ENCODE measurements at regions not wholly inside any gene's neighbourhood (a gene's known extent, or its start where the extent isn't known, plus 50 kb on each side); places are given as distances from the start of the nearest gene placed in this dataset.

GRCh38 chr1:208944981-208945451 lies 638.5 kb upstream of the CAMK1G start:
- Histone ChIP-seq H3K4me3 (ENCODE audit: low read depth in 1 of 2, low read length in 2 of 2) (no peak overlapping the region), H3K9ac (ENCODE audit: low read depth, low read length) (no peak overlapping the region), H3K36me3 (ENCODE audit: insufficient read depth, low read length) (no peaks in the 10 kb centered on the region), H3K4me1 (ENCODE audit: insufficient read depth, low read length) (no peaks in the 10 kb centered on the region), H3K79me2 (ENCODE audit: insufficient read depth, low read length) (no peaks in the 10 kb centered on the region), H3K4me2 (ENCODE audit: insufficient read depth, low read length) (no peak overlapping the region), H4K20me1 (ENCODE audit: insufficient read depth, low read length) (no peaks in the 10 kb centered on the region), H3K9me3 (ENCODE audit: insufficient read depth, low read length, severe bottlenecking) (no peaks in the 10 kb centered on the region), H3K27me3 (ENCODE audit: insufficient read depth, low read length, poor library complexity) (no peaks in the 10 kb centered on the region), H3K27ac (ENCODE audit: low read length) (no peak overlapping the region), H2AFZ (ENCODE audit: low read depth, low read length) (no peak overlapping the region)
- ATAC-seq (ENCODE audit: insufficient read depth, low read depth): no peak
- no peak for DNase-seq
- TF ChIP-seq EZH2 (IDR thresholded peaks at IDR 0.05; ENCODE audit: borderline replicate concordance, low read depth, low read length, severe bottlenecking) (no peak), CTCF (IDR thresholded peaks at IDR 0.05; ENCODE audit: borderline replicate concordance, extremely low read depth, low read length, poor library complexity, severe bottlenecking) (no peak)

- Histone ChIP-seq H4K20me1 (ENCODE audit: insufficient read depth, low read length) (no peaks in the 10 kb centered on the region), H3K9ac (ENCODE audit: low read depth, low read length) (no peak overlapping the region), H3K4me2 (ENCODE audit: insufficient read depth, low read length) (no peak overlapping the region), H3K79me2 (ENCODE audit: insufficient read depth, low read length) (no peaks in the 10 kb centered on the region), H3K9me3 (ENCODE audit: insufficient read depth, low read length, severe bottlenecking) (no peaks in the 10 kb centered on the region), H3K36me3 (ENCODE audit: insufficient read depth, low read length) (no peaks in the 10 kb centered on the region), H3K27ac (ENCODE audit: low read length) (no peak overlapping the region), H3K4me3 (ENCODE audit: low read depth in 1 of 2, low read length in 2 of 2) (no peak overlapping the region), H2AFZ (ENCODE audit: low read depth, low read length) (no peak overlapping the region), H3K27me3 (ENCODE audit: insufficient read depth, low read length, poor library complexity) (no peaks in the 10 kb centered on the region), H3K4me1 (ENCODE audit: insufficient read depth, low read length) (no peaks in the 10 kb centered on the region)
- no peak for TF ChIP-seq CTCF (IDR thresholded peaks at IDR 0.05; ENCODE audit: borderline replicate concordance, extremely low read depth, low read length, poor library complexity, severe bottlenecking)
- TF ChIP-seq EZH2 (IDR thresholded peaks at IDR 0.05; ENCODE audit: borderline replicate concordance, low read depth, low read length, severe bottlenecking): no peak
- DNase-seq (no peak), ATAC-seq (ENCODE audit: insufficient read depth, low read depth) (no peak)
Observed at GRCh38 chr1:208950206-208950605, 633.3 kb upstream of the CAMK1G start.

- Histone ChIP-seq H3K79me2 (ENCODE audit: insufficient read depth, low read length) (no peaks in the 10 kb centered on the region), H3K9ac (ENCODE audit: low read depth, low read length) (no peak overlapping the region), H3K4me1 (ENCODE audit: insufficient read depth, low read length) (no peaks in the 10 kb centered on the region), H3K27ac (ENCODE audit: low read length) (no peak overlapping the region), H3K27me3 (ENCODE audit: insufficient read depth, low read length, poor library complexity) (no peaks in the 10 kb centered on the region), H2AFZ (ENCODE audit: low read depth, low read length) (no peak overlapping the region), H3K9me3 (ENCODE audit: insufficient read depth, low read length, severe bottlenecking) (no peaks in the 10 kb centered on the region), H3K4me3 (ENCODE audit: low read depth in 1 of 2, low read length in 2 of 2) (no peak overlapping the region), H3K4me2 (ENCODE audit: insufficient read depth, low read length) (no peak overlapping the region), H4K20me1 (ENCODE audit: insufficient read depth, low read length) (no peaks in the 10 kb centered on the region), H3K36me3 (ENCODE audit: insufficient read depth, low read length) (no peaks in the 10 kb centered on the region)
- no peak for TF ChIP-seq CTCF (IDR thresholded peaks at IDR 0.05; ENCODE audit: borderline replicate concordance, extremely low read depth, low read length, poor library complexity, severe bottlenecking)
- TF ChIP-seq EZH2 (IDR thresholded peaks at IDR 0.05; ENCODE audit: borderline replicate concordance, low read depth, low read length, severe bottlenecking): no peak
- DNase-seq (no peak), ATAC-seq (ENCODE audit: insufficient read depth, low read depth) (no peak)
Observed at GRCh38 chr1:208951026-208951525, 632.4 kb upstream of the CAMK1G start.

GRCh38 chr1:208951908-208952307 lies 631.6 kb upstream of the CAMK1G start:
- TF ChIP-seq EZH2 (IDR thresholded peaks at IDR 0.05; ENCODE audit: borderline replicate concordance, low read depth, low read length, severe bottlenecking) (no peak), CTCF (IDR thresholded peaks at IDR 0.05; ENCODE audit: borderline replicate concordance, extremely low read depth, low read length, poor library complexity, severe bottlenecking) (no peak)
- Histone ChIP-seq H3K79me2 (ENCODE audit: insufficient read depth, low read length) (no peaks in the 10 kb centered on the region), H3K4me3 (ENCODE audit: low read depth in 1 of 2, low read length in 2 of 2) (no peak overlapping the region), H3K4me2 (ENCODE audit: insufficient read depth, low read length) (no peak overlapping the region), H3K27me3 (ENCODE audit: insufficient read depth, low read length, poor library complexity) (no peaks in the 10 kb centered on the region), H3K9me3 (ENCODE audit: insufficient read depth, low read length, severe bottlenecking) (no peaks in the 10 kb centered on the region), H3K4me1 (ENCODE audit: insufficient read depth, low read length) (no peaks in the 10 kb centered on the region), H4K20me1 (ENCODE audit: insufficient read depth, low read length) (no peaks in the 10 kb centered on the region), H3K27ac (ENCODE audit: low read length) (no peak overlapping the region), H2AFZ (ENCODE audit: low read depth, low read length) (no peak overlapping the region), H3K9ac (ENCODE audit: low read depth, low read length) (no peak overlapping the region), H3K36me3 (ENCODE audit: insufficient read depth, low read length) (no peaks in the 10 kb centered on the region)
- ATAC-seq (ENCODE audit: insufficient read depth, low read depth): no peak
- DNase-seq: no peak

All from DND-41 (cell line).